NB4 (cell line): ENCODE measurements at regions not wholly inside any gene's neighbourhood (a gene's known extent, or its start where the extent isn't known, plus 50 kb on each side); places are given as distances from the start of the nearest gene placed in this dataset.

Experiments
- DNase-seq: peaks from one replicate; pipeline ENCODE4 v3.0.0; 2010; ENCODE audit warnings: low read depth
- H3K4me3 ChIP-seq: one replicate; pipeline ENCODE4 v1.5.1; 2011; ENCODE audit warnings: mild to moderate bottlenecking, low read depth, low read length, moderate library complexity
- MYC ChIP-seq: IDR thresholded peaks from 2 replicates; pipeline ENCODE4 v1.6.1; 2011; ENCODE audit warnings: low read depth, low read length
- POLR2A ChIP-seq: IDR thresholded peaks from 2 replicates; pipeline ENCODE4 v1.6.1; 2011; ENCODE audit warnings: mild to moderate bottlenecking; ENCODE audit not compliant: insufficient read length; ENCODE audit errors: extremely low read depth
- TF ChIP-seq, protein P1 (sequence below): IDR thresholded peaks from 2 replicates; pipeline ENCODE4 v1.6.1; 2011; ENCODE audit warnings: low read depth, low read length
- TF ChIP-seq, protein P2 (sequence below): IDR thresholded peaks from one replicate; pipeline ENCODE4 v1.5.1; 2012; ENCODE audit warnings: low read depth, low read length

DNA sequence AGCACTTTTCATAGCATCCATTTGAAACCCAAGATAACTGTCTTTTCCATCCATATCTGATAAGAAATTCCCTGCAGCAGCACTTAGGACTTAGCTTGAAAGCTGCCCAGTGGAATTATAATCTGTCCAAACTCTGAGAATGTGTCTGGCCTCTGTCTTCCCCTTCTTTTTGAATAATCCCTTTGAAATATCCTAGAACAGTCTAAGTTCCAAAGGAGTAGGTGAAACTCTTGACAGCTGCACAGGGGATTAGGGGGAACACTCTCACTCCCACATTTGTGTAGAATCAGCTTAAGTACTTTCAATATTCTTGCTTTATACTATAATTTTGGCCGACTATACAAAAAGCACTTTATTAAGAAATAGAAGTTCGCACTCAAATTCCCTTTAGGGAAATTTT lies 157.7 kb downstream of the PAPSS1 start:
- no peak for DNase-seq
- no peak for TF ChIP-seq POLR2A
- H3K4me3 ChIP-seq, result no peak overlapping the region

DNA sequence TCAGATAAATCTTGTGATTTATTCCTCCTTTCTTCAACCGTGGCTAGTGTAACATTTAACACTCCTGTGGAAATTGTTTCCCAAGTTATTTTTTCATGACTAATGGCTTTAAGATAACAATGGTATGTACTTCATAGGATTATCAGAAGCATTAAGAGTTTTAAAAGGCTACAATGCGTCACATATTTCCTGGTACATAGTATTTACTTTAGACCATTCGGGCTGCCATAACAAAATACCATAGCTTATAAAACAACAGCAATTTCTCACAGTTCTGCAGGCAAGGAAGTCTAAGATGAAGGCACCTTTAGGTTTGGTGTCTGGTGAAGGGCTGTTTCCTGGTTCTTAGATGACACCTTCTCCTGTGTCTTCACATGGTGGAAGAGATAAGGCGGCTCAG lies 158.6 kb downstream of the PAPSS1 start:
- DNase-seq, result no peak
- H3K4me3 ChIP-seq, result no peak overlapping the region
- TF ChIP-seq, protein P1, sequence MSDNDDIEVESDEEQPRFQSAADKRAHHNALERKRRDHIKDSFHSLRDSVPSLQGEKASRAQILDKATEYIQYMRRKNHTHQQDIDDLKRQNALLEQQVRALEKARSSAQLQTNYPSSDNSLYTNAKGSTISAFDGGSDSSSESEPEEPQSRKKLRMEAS, result no peak
- TF ChIP-seq, protein P2, sequence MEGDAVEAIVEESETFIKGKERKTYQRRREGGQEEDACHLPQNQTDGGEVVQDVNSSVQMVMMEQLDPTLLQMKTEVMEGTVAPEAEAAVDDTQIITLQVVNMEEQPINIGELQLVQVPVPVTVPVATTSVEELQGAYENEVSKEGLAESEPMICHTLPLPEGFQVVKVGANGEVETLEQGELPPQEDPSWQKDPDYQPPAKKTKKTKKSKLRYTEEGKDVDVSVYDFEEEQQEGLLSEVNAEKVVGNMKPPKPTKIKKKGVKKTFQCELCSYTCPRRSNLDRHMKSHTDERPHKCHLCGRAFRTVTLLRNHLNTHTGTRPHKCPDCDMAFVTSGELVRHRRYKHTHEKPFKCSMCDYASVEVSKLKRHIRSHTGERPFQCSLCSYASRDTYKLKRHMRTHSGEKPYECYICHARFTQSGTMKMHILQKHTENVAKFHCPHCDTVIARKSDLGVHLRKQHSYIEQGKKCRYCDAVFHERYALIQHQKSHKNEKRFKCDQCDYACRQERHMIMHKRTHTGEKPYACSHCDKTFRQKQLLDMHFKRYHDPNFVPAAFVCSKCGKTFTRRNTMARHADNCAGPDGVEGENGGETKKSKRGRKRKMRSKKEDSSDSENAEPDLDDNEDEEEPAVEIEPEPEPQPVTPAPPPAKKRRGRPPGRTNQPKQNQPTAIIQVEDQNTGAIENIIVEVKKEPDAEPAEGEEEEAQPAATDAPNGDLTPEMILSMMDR, result no peak
- TF ChIP-seq MYC, result no peak
- TF ChIP-seq POLR2A, result no peak

DNA sequence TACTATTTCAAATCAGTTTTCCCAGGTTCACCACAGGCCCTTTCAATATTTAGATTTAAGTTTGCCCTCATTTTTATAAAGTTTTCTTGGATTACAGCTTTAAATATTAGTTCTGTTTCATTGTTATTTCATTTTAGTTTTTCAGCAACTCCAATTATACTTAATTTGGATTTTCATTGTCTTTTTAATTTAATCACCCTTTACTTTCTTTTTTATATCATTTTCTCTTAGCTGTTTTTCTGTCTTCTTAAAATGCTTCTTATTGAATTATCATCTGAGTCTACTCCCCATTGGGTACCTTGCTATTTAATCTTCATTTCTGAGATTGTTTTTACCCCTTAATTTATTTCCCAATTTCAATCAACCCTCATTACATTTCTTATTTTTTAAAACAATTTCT lies 160.4 kb downstream of the PAPSS1 start:
- no peak for DNase-seq
- H3K4me3 ChIP-seq, result no peak overlapping the region
- TF ChIP-seq, protein P1, result no peak
- TF ChIP-seq, protein P2, result no peak
- TF ChIP-seq POLR2A, result no peak
- TF ChIP-seq MYC, result no peak

DNA sequence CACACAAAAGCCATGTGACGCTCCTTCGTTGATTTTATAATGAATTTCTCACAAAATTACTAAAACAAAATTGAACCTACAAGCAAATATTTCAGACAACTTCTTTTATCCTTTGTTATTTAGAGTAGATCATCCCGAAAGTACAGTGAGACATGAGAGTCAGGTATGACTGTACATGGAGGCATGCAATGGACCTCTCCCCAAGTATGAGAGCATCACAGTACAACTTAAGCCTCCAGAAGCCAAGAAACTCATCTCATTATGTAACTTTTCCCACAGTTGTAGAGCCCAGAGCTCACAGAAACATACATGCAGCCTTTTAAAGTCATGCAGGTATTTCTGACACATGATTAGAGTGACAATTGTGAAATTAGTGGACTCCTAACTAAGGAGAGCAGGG lies 167.7 kb downstream of the PAPSS1 start:
- no peak overlapping the region for H3K4me3 ChIP-seq
- no peak for TF ChIP-seq POLR2A
- no peak for TF ChIP-seq MYC
- TF ChIP-seq, protein P2, result no peak
- TF ChIP-seq, protein P1, result no peak
- no peak for DNase-seq

DNA sequence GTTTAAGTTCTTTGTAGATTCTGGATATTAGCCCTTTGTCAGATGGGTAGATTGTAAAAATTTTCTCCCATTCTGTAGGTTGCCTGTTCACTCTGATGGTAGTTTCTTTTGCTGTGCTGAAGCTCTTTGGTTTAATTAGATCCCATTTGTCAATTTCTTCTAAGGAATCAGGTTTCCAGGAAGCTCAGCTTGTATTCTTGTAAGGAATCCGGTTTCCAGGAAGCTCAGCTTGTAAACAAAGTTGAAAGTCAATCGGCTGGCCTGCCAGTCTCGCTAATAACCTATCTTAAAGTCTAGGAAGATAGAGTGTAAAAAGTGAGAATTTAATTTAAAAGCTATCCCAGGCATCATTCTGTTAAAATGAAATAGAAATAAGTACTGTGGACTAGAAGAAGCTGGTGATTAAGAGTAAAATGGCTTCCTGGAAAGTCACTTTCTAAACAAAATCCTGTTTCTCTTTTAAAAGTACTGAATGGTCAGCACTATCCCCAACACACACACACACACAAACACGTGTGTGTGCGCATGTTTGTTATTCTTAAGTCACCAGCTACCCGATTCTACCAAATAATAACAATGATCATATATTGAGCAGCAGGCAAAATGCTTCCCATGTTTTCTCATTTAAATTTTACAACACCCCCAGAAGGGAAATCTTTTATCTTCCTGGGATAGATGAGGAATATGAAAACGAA lies 171.7 kb downstream of the PAPSS1 start:
- TF ChIP-seq MYC (no peak), POLR2A (no peak)
- TF ChIP-seq, protein P2, result no peak
- TF ChIP-seq, protein P1, result no peak
- no peak overlapping the region for H3K4me3 ChIP-seq
- DNase-seq, result no peak

DNA sequence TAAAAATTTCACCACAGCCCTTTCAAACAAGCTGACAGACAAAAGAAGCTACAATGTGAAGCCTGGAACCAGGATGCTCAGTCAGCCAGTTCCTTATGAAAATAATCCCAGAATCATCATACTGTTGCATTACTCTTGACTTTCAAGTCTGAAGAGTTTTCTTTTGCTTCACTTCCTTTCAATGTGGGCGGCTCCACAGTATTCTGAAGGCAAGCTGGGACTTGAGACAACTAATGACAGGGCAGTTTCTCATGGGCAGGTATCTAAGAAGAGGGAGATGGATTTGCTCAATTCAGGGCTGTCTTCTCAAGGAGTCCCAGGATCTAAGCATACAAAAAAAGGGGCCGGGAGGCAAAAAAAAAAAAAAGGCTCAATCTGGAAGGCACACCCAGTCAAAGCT lies 173.4 kb downstream of the PAPSS1 start:
- TF ChIP-seq, protein P2, result no peak
- TF ChIP-seq POLR2A, result no peak
- TF ChIP-seq, protein P1, result no peak
- TF ChIP-seq MYC, result no peak
- DNase-seq, result no peak
- no peak overlapping the region for H3K4me3 ChIP-seq
